Upper lobe of left lung (tissue), 6 donors: ENCODE measurements at regions not wholly inside any gene's neighbourhood (a gene's known extent, or its start where the extent isn't known, plus 50 kb on each side); places are given as distances from the start of the nearest gene placed in this dataset.
"Not testable (repeated sequence)": the region's sequence is repeated elsewhere in the genome, so short reads cannot be mapped to it uniquely, and the experiment has no call there.

ENCODE experiments used
- ATAC-seq, 2 donors: fragments of 200-7000 bp; cut with Tn5 transposase; one replicate each; pipeline ENCODE4 v1.9.1; 2022; ENCODE audit warnings: mild to moderate bottlenecking in 2 of 2, moderate library complexity in 2 of 2; ENCODE audit not compliant: low FRiP score in 2 of 2
- DNase-seq, 2 donors: peaks; one replicate each; pipeline ENCODE4 v3.0.0-alpha.2; 2019 to 2020
- H3K27ac ChIP-seq, 4 donors: fragments of 200-600 bp; sonication (generic); one replicate each; pipeline ENCODE4 v1.5.1; 2016 to 2019
- H3K27me3 ChIP-seq, 4 donors: fragments of 200-600 bp; sonication (generic); one replicate each; pipeline ENCODE4 v1.5.1; 2017 to 2019
- H3K36me3 ChIP-seq, 4 donors: fragments of 200-600 bp; sonication (generic); one replicate each; pipeline ENCODE4 v1.5.1; 2016 to 2019
- H3K4me1 ChIP-seq, 4 donors: fragments of 200-600 bp; sonication (generic); one replicate each; pipeline ENCODE4 v1.5.1; 2018 to 2019
- H3K4me3 ChIP-seq, 4 donors: fragments of 200-600 bp; sonication (generic); one replicate each; pipeline ENCODE4 v1.5.1; 2017 to 2019; ENCODE audit warnings: mild to moderate bottlenecking in 2 of 4, moderate library complexity in 1 of 4
- H3K9me3 ChIP-seq, 4 donors: fragments of 200-600 bp; sonication (generic); one replicate each; pipeline ENCODE4 v1.5.1; 2018 to 2019
- CTCF ChIP-seq, 6 experiments: fragments of 450-650 bp in 4 of 6; fragments of 200-600 bp in 2 of 6; sonication (generic) in 2 of 6; IDR thresholded peaks; one replicate each; pipeline ENCODE4 v1.5.1; 2016 to 2019; ENCODE audit warnings: antibody characterized with exemption in 6 of 6
- EP300 ChIP-seq, 4 donors: sonication (generic); formaldehyde crosslinking; IDR thresholded peaks; one replicate each; pipeline ENCODE4 v1.5.1; 2017; ENCODE audit warnings: antibody characterized with exemption in 4 of 4, control low read depth in 2 of 4
- POLR2A ChIP-seq, 4 donors: fragments of 450-650 bp; IDR thresholded peaks; one replicate each; pipeline ENCODE4 v1.5.1; 2016 to 2017; ENCODE audit warnings: antibody characterized with exemption in 4 of 4, mild to moderate bottlenecking in 2 of 4
- POLR2AphosphoS5 ChIP-seq, 2 donors: sonication (generic); formaldehyde crosslinking; IDR thresholded peaks; one replicate each; pipeline ENCODE4 v1.5.1; 2017; ENCODE audit warnings: antibody characterized with exemption in 2 of 2
- WGBS, 2 donors: methylation state at CpG; one replicate each; pipeline ENCODE4 v1.1.5; 2017 to 2018; 5-methylcytosine and 5-hydroxymethylcytosine counted together
- donor health status: DM: no; HTN: no; CAD: no; lungs with moderate emphysema.
- donor health status: DM: no; HTN: yes; CAD: no; lungs with severe emphysema.

- H3K36me3 ChIP-seq = no peaks in the 10 kb centered on the region
- TF ChIP-seq POLR2AphosphoS5 (IDR thresholded peaks at IDR 0.05) = no peak
- TF ChIP-seq CTCF (IDR thresholded peaks at IDR 0.05) = no peak
- no peak for TF ChIP-seq EP300 (IDR thresholded peaks at IDR 0.05)
- TF ChIP-seq POLR2A (IDR thresholded peaks at IDR 0.05) = no peak
- H3K4me3 ChIP-seq = no peak overlapping the region
- no peaks in the 10 kb centered on the region for H3K4me1 ChIP-seq
- no peaks in the 10 kb centered on the region for H3K27me3 ChIP-seq
- 84 to 87% methylated on average over 2 of the region's 2 CpGs for WGBS, 2 donors
- no peaks in the 10 kb centered on the region for H3K9me3 ChIP-seq
- no peak overlapping the region for H3K27ac ChIP-seq
- ATAC-seq (no peak), DNase-seq (no peak)
Observed at GRCh38 chr5:126683912-126684311, 83.2 kb downstream of the PHAX start.

- not testable (repeated sequence) for H3K4me3 ChIP-seq, H3K27me3 ChIP-seq, H3K4me1 ChIP-seq, H3K9me3 ChIP-seq, H3K36me3 ChIP-seq, H3K27ac ChIP-seq, DNase-seq, ATAC-seq
- WGBS, 2 donors = 68 to 78% methylated on average over 12 to 13 of the region's 13 CpGs
Observed at GRCh38 chr5:126684656-126685442, 84.1 kb downstream of the PHAX start.

GRCh38 chr5:126686451-126687126 is 85.8 kb downstream of the PHAX start:
- Histone ChIP-seq H3K27ac (no peak overlapping the region), H3K36me3 (no peaks in the 10 kb centered on the region), H3K4me1 (no peaks in the 10 kb centered on the region), H3K27me3 (no peaks in the 10 kb centered on the region), H3K9me3 (no peaks in the 10 kb centered on the region), H3K4me3 (no peak overlapping the region)
- WGBS, 2 donors = 57 to 67% methylated on average over 1 of the region's 1 CpG
- no peak for DNase-seq
- TF ChIP-seq CTCF (IDR thresholded peaks at IDR 0.05) (no peak), POLR2AphosphoS5 (IDR thresholded peaks at IDR 0.05) (no peak), POLR2A (IDR thresholded peaks at IDR 0.05) (no peak), EP300 (IDR thresholded peaks at IDR 0.05) (no peak)
- no peak for ATAC-seq

- WGBS, 2 donors = 91 to 94% methylated on average over 5 of the region's 5 CpGs
- no peak for DNase-seq
- Histone ChIP-seq H3K4me3 (no peak overlapping the region), H3K27me3 (no peaks in the 10 kb centered on the region), H3K27ac (no peak overlapping the region), H3K9me3 (no peaks in the 10 kb centered on the region), H3K4me1 (no peaks in the 10 kb centered on the region), H3K36me3 (no peaks in the 10 kb centered on the region)
- no peak for ATAC-seq
- TF ChIP-seq POLR2A (IDR thresholded peaks at IDR 0.05) = no peak
- no peak for TF ChIP-seq CTCF (IDR thresholded peaks at IDR 0.05)
- no peak for TF ChIP-seq EP300 (IDR thresholded peaks at IDR 0.05)
- no peak for TF ChIP-seq POLR2AphosphoS5 (IDR thresholded peaks at IDR 0.05)
Observed at GRCh38 chr5:126692971-126693370, 84.0 kb upstream of the LMNB1 start.

GRCh38 chr5:126693806-126694205 is 83.1 kb upstream of the LMNB1 start:
- Histone ChIP-seq H3K4me3 (no peak overlapping the region), H3K4me1 (no peaks in the 10 kb centered on the region), H3K27me3 (no peaks in the 10 kb centered on the region), H3K36me3 (no peaks in the 10 kb centered on the region), H3K27ac (no peak overlapping the region), H3K9me3 (no peaks in the 10 kb centered on the region)
- TF ChIP-seq EP300 (IDR thresholded peaks at IDR 0.05) (no peak), POLR2A (IDR thresholded peaks at IDR 0.05) (no peak)
- DNase-seq (no peak), ATAC-seq (no peak)
- WGBS, 2 donors = 69 to 74% methylated on average over 1 of the region's 1 CpG
